Calu3 (cell line): ENCODE measurements at regions not wholly inside any gene's neighbourhood (a gene's known extent, or its start where the extent isn't known, plus 50 kb on each side); places are given as distances from the start of the nearest gene placed in this dataset.
A peak's percentile ranks its signal among the peaks of the same experiment; 100 is the strongest.

Source experiments
- BruUV-seq: library from RNA; stranded (reverse); fragments of 400-500 nt; replicated peaks from 2 replicates; lab custom pipeline; 2021; lab: Mats Ljungman, UMichigan
- CTCF ChIA-PET: fragments of 300-600 bp; sonication (Branson Sonifier 250); formaldehyde crosslinking; loops from one replicate; lab custom pipeline; 2022; ENCODE audit warnings: antibody characterized with exemption; lab: Charles Lee
- DNase-seq: peaks from one replicate; pipeline ENCODE4 v3.0.0; 2022
- H3K27ac Mint-ChIP-seq: one replicate; pipeline ENCODE4 v1.8.0; 2022; ENCODE audit warnings: mixed read lengths; ENCODE audit not compliant: unreplicated experiment
- H3K27me3 Mint-ChIP-seq: one replicate; pipeline ENCODE4 v1.8.0; 2022; ENCODE audit warnings: mixed read lengths; ENCODE audit not compliant: unreplicated experiment
- H3K36me3 Mint-ChIP-seq: one replicate; pipeline ENCODE4 v1.8.0; 2022; ENCODE audit warnings: mild to moderate bottlenecking, moderate library complexity, mixed read lengths; ENCODE audit not compliant: insufficient read depth, unreplicated experiment
- H3K4me1 Mint-ChIP-seq: one replicate; pipeline ENCODE4 v1.8.0; 2022; ENCODE audit warnings: mild to moderate bottlenecking, low read depth, mixed read lengths; ENCODE audit not compliant: unreplicated experiment
- H3K4me3 Mint-ChIP-seq: one replicate; pipeline ENCODE4 v1.8.0; 2022; ENCODE audit warnings: mild to moderate bottlenecking, low read depth, moderate library complexity, mixed read lengths; ENCODE audit not compliant: unreplicated experiment
- H3K9me3 Mint-ChIP-seq: one replicate; pipeline ENCODE4 v1.8.0; 2022; ENCODE audit warnings: low read depth, mixed read lengths; ENCODE audit not compliant: unreplicated experiment
- intact Hi-C: fragments of 100-400 bp; cut with micrococcal nuclease; formaldehyde crosslinking; loops from one replicate; pipeline ENCODE4 v1.10.0; 2022; ENCODE audit not compliant: unreplicated experiment
- TF ChIP-seq, protein P1 (sequence below): fragments of 200-600 bp; IDR thresholded peaks from one replicate; pipeline ENCODE4 v1.8.0; 2022; ENCODE audit warnings: antibody characterized with exemption; ENCODE audit not compliant: unreplicated experiment

DNA sequence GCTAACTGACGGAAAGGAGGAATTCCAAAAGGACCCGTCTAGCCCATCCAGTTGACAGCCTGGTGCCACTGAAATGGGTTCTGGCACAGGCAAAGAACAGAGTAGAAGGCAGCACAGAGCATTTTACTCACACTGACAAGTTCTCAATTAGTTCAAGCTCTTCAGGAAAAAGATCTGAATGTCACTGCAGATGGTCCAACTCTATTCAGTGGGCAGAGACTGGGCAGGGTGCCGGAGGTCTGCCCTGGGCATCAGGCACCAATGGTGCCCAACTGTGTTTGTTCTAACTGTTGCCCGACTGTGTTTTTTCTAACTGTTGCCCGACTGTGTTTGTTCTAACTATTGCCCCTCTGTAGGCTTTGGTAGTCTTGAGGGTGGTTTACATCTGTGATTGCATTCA is 151.8 kb downstream of the SLC24A2 start:
- Mint-ChIP-seq H3K27ac (no peak overlapping the region), H3K36me3 (no peaks in the 10 kb centered on the region), H3K4me3 (no peak overlapping the region), H3K4me1 (no peaks in the 10 kb centered on the region), H3K27me3 (peaks cover 15% of the 10 kb centered on the region), H3K9me3 (no peaks in the 10 kb centered on the region)
- DNase-seq = no peak
- intact Hi-C loops = no loop called here
- TF ChIP-seq, protein P1, sequence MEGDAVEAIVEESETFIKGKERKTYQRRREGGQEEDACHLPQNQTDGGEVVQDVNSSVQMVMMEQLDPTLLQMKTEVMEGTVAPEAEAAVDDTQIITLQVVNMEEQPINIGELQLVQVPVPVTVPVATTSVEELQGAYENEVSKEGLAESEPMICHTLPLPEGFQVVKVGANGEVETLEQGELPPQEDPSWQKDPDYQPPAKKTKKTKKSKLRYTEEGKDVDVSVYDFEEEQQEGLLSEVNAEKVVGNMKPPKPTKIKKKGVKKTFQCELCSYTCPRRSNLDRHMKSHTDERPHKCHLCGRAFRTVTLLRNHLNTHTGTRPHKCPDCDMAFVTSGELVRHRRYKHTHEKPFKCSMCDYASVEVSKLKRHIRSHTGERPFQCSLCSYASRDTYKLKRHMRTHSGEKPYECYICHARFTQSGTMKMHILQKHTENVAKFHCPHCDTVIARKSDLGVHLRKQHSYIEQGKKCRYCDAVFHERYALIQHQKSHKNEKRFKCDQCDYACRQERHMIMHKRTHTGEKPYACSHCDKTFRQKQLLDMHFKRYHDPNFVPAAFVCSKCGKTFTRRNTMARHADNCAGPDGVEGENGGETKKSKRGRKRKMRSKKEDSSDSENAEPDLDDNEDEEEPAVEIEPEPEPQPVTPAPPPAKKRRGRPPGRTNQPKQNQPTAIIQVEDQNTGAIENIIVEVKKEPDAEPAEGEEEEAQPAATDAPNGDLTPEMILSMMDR = no peak
- BruUV-seq = no TSS peak
- CTCF ChIA-PET = no interaction called here

DNA sequence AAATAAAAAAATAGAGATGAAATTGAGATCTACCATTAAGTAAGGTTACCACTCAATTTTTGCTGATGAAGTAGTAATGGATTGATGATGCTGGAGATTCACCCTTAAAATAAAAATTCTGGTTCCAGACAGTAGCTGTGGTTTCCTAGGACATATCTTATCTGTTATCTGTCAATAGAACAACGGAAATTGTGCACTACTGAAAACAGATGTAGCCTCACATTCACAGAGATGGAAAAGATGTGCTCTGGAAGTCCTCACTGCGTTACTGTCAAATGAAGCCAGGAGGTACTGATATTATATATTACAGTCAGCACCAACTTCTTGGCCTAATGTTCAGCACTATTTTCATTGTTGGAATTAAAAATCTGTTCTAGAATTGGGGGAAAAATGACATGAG is 154.0 kb downstream of the SLC24A2 start:
- Mint-ChIP-seq H3K36me3 (no peaks in the 10 kb centered on the region), H3K27me3 (peaks cover 15% of the 10 kb centered on the region), H3K27ac (no peak overlapping the region), H3K4me3 (no peak overlapping the region), H3K9me3 (no peaks in the 10 kb centered on the region), H3K4me1 (peaks cover 9% of the 10 kb centered on the region)
- TF ChIP-seq, protein P1 = no peak
- intact Hi-C loops = no loop called here
- no peak for DNase-seq
- CTCF ChIA-PET = interaction anchor here (0.7 kb wide), 1 partner anchor 15 kb away, joined by 7 read pairs; no protein-coding TSS in a partner anchor
- no TSS peak for BruUV-seq

- CTCF ChIA-PET = no interaction called here
- Mint-ChIP-seq H3K27me3 (peaks cover 12% of the 10 kb centered on the region), H3K4me1 (peaks cover 9% of the 10 kb centered on the region), H3K36me3 (no peaks in the 10 kb centered on the region), H3K4me3 (no peak overlapping the region), H3K27ac (no peak overlapping the region), H3K9me3 (no peaks in the 10 kb centered on the region)
- intact Hi-C loops = no loop called here
- DNase-seq = peak; percentile 21
- BruUV-seq = no TSS peak
- TF ChIP-seq, protein P1 = no peak
Observed at GRCh38 chr9:19631181-19631580, 157.7 kb downstream of the SLC24A2 start.

- Mint-ChIP-seq H3K4me1 (peaks cover 9% of the 10 kb centered on the region), H3K9me3 (no peaks in the 10 kb centered on the region), H3K27me3 (peaks cover 12% of the 10 kb centered on the region), H3K36me3 (no peaks in the 10 kb centered on the region), H3K27ac (no peak overlapping the region), H3K4me3 (no peak overlapping the region)
- CTCF ChIA-PET = interaction anchor here (0.6 kb wide), 1 partner anchor 98 kb away, joined by 7 read pairs; no protein-coding TSS in a partner anchor
- DNase-seq = no peak
- TF ChIP-seq, protein P1 = no peak
- intact Hi-C loops = no loop called here
- no TSS peak for BruUV-seq
Observed at GRCh38 chr9:19630760-19631159, 158.1 kb downstream of the SLC24A2 start.
